Lung (tissue), 11 donors: ENCODE measurements at regions not wholly inside any gene's neighbourhood (a gene's known extent, or its start where the extent isn't known, plus 50 kb on each side); places are given as distances from the start of the nearest gene placed in this dataset.

Source experiments
- ATAC-seq: fragments of 200-7000 bp; cut with Tn5 transposase; one replicate; pipeline ENCODE4 v1.9.1; 2020; ENCODE audit warnings: moderate number of reproducible peaks; ENCODE audit not compliant: insufficient read depth, low FRiP score
- DNase-seq, 3 donors: peaks; one replicate each; pipeline ENCODE4 v3.0.0-alpha.2; 2013 to 2017
- H3K27ac ChIP-seq, 2 donors: one replicate each; pipeline ENCODE4 v1.5.1; 2013; ENCODE audit warnings: mild to moderate bottlenecking in 2 of 2, moderate library complexity in 2 of 2, control low read depth in 1 of 2, inconsistent platforms in 1 of 2, low read depth in 1 of 2, low read length in 1 of 2
- H3K27me3 ChIP-seq, 3 donors: one replicate each; pipeline ENCODE4 v1.5.1; 2013; ENCODE audit warnings: low read length in 2 of 3; ENCODE audit not compliant: control insufficient read depth in 3 of 3, insufficient read depth in 3 of 3
- H3K36me3 ChIP-seq, 4 donors: one replicate each; pipeline ENCODE4 v1.5.1; 2013; ENCODE audit warnings: low read length in 4 of 4, mild to moderate bottlenecking in 1 of 4, moderate library complexity in 1 of 4; ENCODE audit not compliant: control insufficient read depth in 4 of 4, insufficient read depth in 4 of 4
- H3K4me1 ChIP-seq, 5 donors: one replicate each; pipeline ENCODE4 v1.5.1; 2013; ENCODE audit warnings: low read length in 5 of 5, mild to moderate bottlenecking in 2 of 5, moderate library complexity in 1 of 5; ENCODE audit not compliant: control insufficient read depth in 5 of 5, insufficient read depth in 5 of 5
- H3K4me3 ChIP-seq: one replicate; pipeline ENCODE4 v1.5.1; 2013; ENCODE audit warnings: mild to moderate bottlenecking, control low read depth, moderate library complexity
- H3K9ac ChIP-seq, 2 donors: one replicate each; pipeline ENCODE4 v1.5.1; 2013; ENCODE audit warnings: low read length in 2 of 2, control low read depth in 1 of 2; ENCODE audit not compliant: insufficient read depth in 1 of 2
- H3K9me3 ChIP-seq, 4 donors: one replicate each; pipeline ENCODE4 v1.5.1; 2013; ENCODE audit warnings: low read length in 3 of 4, mild to moderate bottlenecking in 1 of 4, moderate library complexity in 1 of 4; ENCODE audit not compliant: control insufficient read depth in 4 of 4, insufficient read depth in 3 of 4
- CTCF ChIP-seq: IDR thresholded peaks from 2 replicates; pipeline ENCODE4 v1.5.1; 2012; ENCODE audit warnings: mild to moderate bottlenecking; ENCODE audit errors: control extremely low read depth, extremely low read depth
- WGBS, 2 donors: extraction: QIAGEN DNeasy Blood & Tissue Kit; methylation state at CpG; one replicate each; pipeline ENCODE4 v1.1.7; 2013; 5-methylcytosine and 5-hydroxymethylcytosine counted together
- donor health status: control.
- donor health status: control.
- donor health status: Bipolar disorder and iron deficiency.
- donor health status: healthy.
- donor health status: DM: yes; HTN: yes; CAD: no.

DNA sequence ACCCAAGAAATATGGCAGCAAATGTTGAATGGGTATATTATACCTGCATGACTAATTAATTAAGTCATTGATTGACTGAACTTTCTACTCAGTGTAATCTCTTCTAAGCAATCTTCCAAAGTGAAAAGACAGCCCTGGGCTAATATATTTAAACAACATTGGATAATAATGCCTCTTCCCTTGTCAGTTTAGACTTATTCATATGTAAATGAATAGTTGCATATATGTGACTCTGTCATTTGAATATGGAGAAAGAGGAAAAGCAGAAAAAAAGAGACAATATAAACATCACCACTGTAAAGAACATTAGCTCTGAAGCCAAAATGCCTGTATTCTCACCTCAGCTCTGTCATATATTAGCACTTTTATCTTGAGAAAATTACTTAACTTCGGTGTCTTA, 168.0 kb downstream of the SLITRK1 start:
- WGBS, 2 donors: 81 to 84% methylated on average over 1 of the region's 1 CpG
- Histone ChIP-seq H3K27me3 (no peaks in the 10 kb centered on the region), H3K4me3 (no peak overlapping the region), H3K4me1 (no peaks in the 10 kb centered on the region), H3K36me3 (no peaks in the 10 kb centered on the region), H3K9ac (no peak overlapping the region), H3K27ac (no peak overlapping the region), H3K9me3 (no peaks in the 10 kb centered on the region)
- DNase-seq (no peak), ATAC-seq (no peak)
- TF ChIP-seq CTCF: no peak

DNA sequence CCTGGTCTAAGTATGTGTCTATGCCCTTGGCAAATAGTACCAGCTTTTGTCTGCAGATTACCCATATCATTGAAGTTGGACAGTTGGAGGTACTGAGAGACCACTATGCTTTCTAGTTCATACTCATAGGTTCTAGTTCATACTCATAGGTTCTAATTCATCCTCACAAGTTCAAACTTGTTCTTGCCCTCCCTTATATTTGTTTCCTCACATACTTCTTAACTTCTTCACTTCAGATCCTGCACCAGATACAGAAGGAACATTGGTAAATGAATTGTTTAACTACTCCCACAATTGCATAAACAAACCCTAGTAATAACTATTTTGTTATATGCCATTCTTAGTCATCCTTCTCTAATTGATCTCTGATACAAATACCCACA, 172.2 kb downstream of the SLITRK1 start:
- no peak for TF ChIP-seq CTCF
- Histone ChIP-seq H3K27me3 (no peaks in the 10 kb centered on the region), H3K27ac (no peak overlapping the region), H3K9ac (no peak overlapping the region), H3K9me3 (no peaks in the 10 kb centered on the region), H3K4me3 (no peak overlapping the region), H3K36me3 (no peaks in the 10 kb centered on the region), H3K4me1 (no peaks in the 10 kb centered on the region)
- DNase-seq (no peak), ATAC-seq (no peak)

GRCh38 chr13:83709426-83710132, 172.7 kb downstream of the SLITRK1 start:
- Histone ChIP-seq H3K4me1 (no peaks in the 10 kb centered on the region), H3K4me3 (no peak overlapping the region), H3K27ac (no peak overlapping the region), H3K27me3 (no peaks in the 10 kb centered on the region), H3K9ac (no peak overlapping the region), H3K9me3 (no peaks in the 10 kb centered on the region), H3K36me3 (no peaks in the 10 kb centered on the region)
- WGBS, 2 donors: 69 to 95% methylated on average over 1 of the region's 1 CpG
- no peak for DNase-seq
- TF ChIP-seq CTCF: no peak
- no peak for ATAC-seq

DNA sequence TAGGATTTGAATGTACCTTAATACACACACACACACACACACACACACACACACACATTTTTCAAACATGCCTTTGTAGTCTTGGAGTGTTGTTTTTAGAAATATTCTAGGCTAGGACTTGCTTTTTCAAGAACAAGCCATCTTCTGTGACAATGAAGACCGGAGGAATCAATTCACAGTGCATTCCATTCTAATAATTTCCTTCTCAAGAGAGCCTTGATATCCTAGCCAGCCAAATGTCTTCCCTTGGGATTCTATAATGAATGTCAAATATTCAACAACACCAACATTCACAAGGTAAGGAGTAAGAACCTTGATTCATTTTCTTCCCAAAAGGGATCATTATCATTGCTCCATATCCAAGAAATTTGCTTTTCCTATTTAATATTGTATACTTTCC, 180.3 kb downstream of the SLITRK1 start:
- no peak for TF ChIP-seq CTCF
- H3K9ac ChIP-seq: no peak overlapping the region
- WGBS, 2 donors: 79 to 88% methylated on average over 1 of the region's 1 CpG
- H3K27ac ChIP-seq: no peak overlapping the region
- DNase-seq (no peak), ATAC-seq (no peak)
- H3K36me3 ChIP-seq: no peaks in the 10 kb centered on the region
- H3K9me3 ChIP-seq: no peaks in the 10 kb centered on the region
- H3K4me3 ChIP-seq: no peak overlapping the region
- no peaks in the 10 kb centered on the region for H3K4me1 ChIP-seq
- no peaks in the 10 kb centered on the region for H3K27me3 ChIP-seq
